ENCODE measurements at regions not wholly inside any gene's neighbourhood (a gene's known extent, or its start where the extent isn't known, plus 50 kb on each side); places are given as distances from the start of the nearest gene placed in this dataset.
"Not testable (repeated sequence)": the region's sequence is repeated elsewhere in the genome, so short reads cannot be mapped to it uniquely, and the experiment has no call there.

- DNase-seq (ENCODE audit: low spot score) = not testable (repeated sequence)
These were observed 101.4 kb upstream of the FAM3C start for GRCh38 chr7:121497545-121497944.

GRCh38 chr7:121494516-121494915 lies 98.4 kb upstream of the FAM3C start:
- DNase-seq (ENCODE audit: low spot score) = no peak

- DNase-seq (ENCODE audit: low spot score) = no peak
These were observed 97.4 kb upstream of the FAM3C start for GRCh38 chr7:121493553-121493952.

- no peak for DNase-seq (ENCODE audit: low spot score)
These were observed 94.2 kb upstream of the FAM3C start for GRCh38 chr7:121490309-121490708.

GRCh38 chr7:121489440-121489839 lies 93.3 kb upstream of the FAM3C start:
- DNase-seq (ENCODE audit: low spot score) = no peak

GRCh38 chr7:121488111-121488650 lies 92.1 kb upstream of the FAM3C start:
- no peak for DNase-seq (ENCODE audit: low spot score)

- no peak for DNase-seq (ENCODE audit: low spot score)
These were observed 90.5 kb upstream of the FAM3C start for GRCh38 chr7:121486590-121486989.

- DNase-seq (ENCODE audit: low spot score) = no peak
These were observed 89.5 kb upstream of the FAM3C start for GRCh38 chr7:121485467-121486243.

GRCh38 chr7:121484089-121484763 lies 88.1 kb upstream of the FAM3C start:
- DNase-seq (ENCODE audit: low spot score) = no peak

- DNase-seq (ENCODE audit: low spot score) = no peak
These were observed 84.6 kb upstream of the FAM3C start for GRCh38 chr7:121480566-121481335.

GRCh38 chr7:121480058-121480457 lies 84.0 kb upstream of the FAM3C start:
- DNase-seq (ENCODE audit: low spot score) = no peak

- DNase-seq (ENCODE audit: low spot score) = no peak
These were observed 83.4 kb upstream of the FAM3C start for GRCh38 chr7:121479466-121479865.

GRCh38 chr7:121475806-121476205 lies 79.7 kb upstream of the FAM3C start:
- DNase-seq (ENCODE audit: low spot score) = no peak

GRCh38 chr7:121474301-121474673 lies 78.2 kb upstream of the FAM3C start:
- DNase-seq (ENCODE audit: low spot score) = no peak

- DNase-seq (ENCODE audit: low spot score) = no peak
These were observed 77.7 kb upstream of the FAM3C start for GRCh38 chr7:121473645-121474300.

- no peak for DNase-seq (ENCODE audit: low spot score)
These were observed 70.3 kb upstream of the FAM3C start for GRCh38 chr7:121466455-121466854.

- DNase-seq (ENCODE audit: low spot score) = no peak
These were observed 63.0 kb upstream of the FAM3C start for GRCh38 chr7:121459148-121459547.

- no peak for DNase-seq (ENCODE audit: low spot score)
These were observed 60.8 kb upstream of the FAM3C start for GRCh38 chr7:121456785-121457359.

- DNase-seq (ENCODE audit: low spot score) = no peak
These were observed 59.9 kb upstream of the FAM3C start for GRCh38 chr7:121456015-121456414.

GRCh38 chr7:121452389-121452788 lies 56.3 kb upstream of the FAM3C start:
- no peak for DNase-seq (ENCODE audit: low spot score)

GRCh38 chr7:121451367-121452094 lies 55.4 kb upstream of the FAM3C start:
- no peak for DNase-seq (ENCODE audit: low spot score)
